WTC11 (cell line): ENCODE measurements at regions not wholly inside any gene's neighbourhood (a gene's known extent, or its start where the extent isn't known, plus 50 kb on each side); places are given as distances from the start of the nearest gene placed in this dataset.

Experiments
- ATAC-seq: fragments of 200-7000 bp; cut with Tn5 transposase; 2 replicates; pipeline ENCODE4 v1.10.0; 2021; ENCODE audit warnings: mild to moderate bottlenecking, moderate library complexity
- CTCF ChIA-PET: fragments of 300-600 bp; sonication (Branson Sonifier 250); formaldehyde crosslinking; loops from one replicate; lab custom pipeline; 2021; ENCODE audit warnings: antibody characterized with exemption; lab: Charles Lee
- POLR2A ChIA-PET: fragments of 350-600 bp; sonication (Branson Sonifier 250); formaldehyde crosslinking; loops from one replicate; lab custom pipeline; 2021; ENCODE audit warnings: antibody characterized with exemption; lab: Charles Lee
- DNase-seq: peaks from one replicate; pipeline ENCODE4 v3.0.0; 2021; ENCODE audit warnings: low spot score
- H3K27ac Mint-ChIP-seq: 2 replicates; pipeline ENCODE4 v1.8.0; 2021; ENCODE audit warnings: mixed read lengths
- H3K27me3 Mint-ChIP-seq: 2 replicates; pipeline ENCODE4 v1.8.0; 2021; ENCODE audit warnings: low read depth, mild to moderate bottlenecking, moderate library complexity, mixed read lengths
- H3K36me3 Mint-ChIP-seq: 2 replicates; pipeline ENCODE4 v1.8.0; 2021; ENCODE audit warnings: mixed read lengths
- H3K4me1 Mint-ChIP-seq: 2 replicates; pipeline ENCODE4 v1.8.0; 2022; ENCODE audit warnings: mixed read lengths
- H3K4me3 Mint-ChIP-seq: 2 replicates; pipeline ENCODE4 v1.8.0; 2021; ENCODE audit warnings: mild to moderate bottlenecking, moderate library complexity, mixed read lengths
- H3K9me3 Mint-ChIP-seq: 2 replicates; pipeline ENCODE4 v1.8.0; 2021; ENCODE audit warnings: mixed read lengths
- CBFB ChIP-seq: sonication (generic); formaldehyde crosslinking; IDR thresholded peaks from 2 replicates; pipeline ENCODE4 v1.8.1; 2022; ENCODE audit warnings: mild to moderate bottlenecking, low read depth, missing genetic modification reagents
- CREB1 ChIP-seq: sonication (generic); formaldehyde crosslinking; IDR thresholded peaks from 2 replicates; pipeline ENCODE4 v1.8.0; 2023; ENCODE audit warnings: mild to moderate bottlenecking, missing genetic modification reagents
- ERG ChIP-seq: fragments of 250-450 bp; sonication (Bioruptor Pico); IDR thresholded peaks from 2 replicates; pipeline ENCODE4 v1.8.0; 2021; ENCODE audit warnings: mild to moderate bottlenecking
- ESRRA ChIP-seq: sonication (generic); formaldehyde crosslinking; IDR thresholded peaks from 2 replicates; pipeline ENCODE4 v1.8.1; 2022; ENCODE audit warnings: mild to moderate bottlenecking, missing genetic modification reagents, borderline replicate concordance
- FOXK1 ChIP-seq: sonication (generic); formaldehyde crosslinking; IDR thresholded peaks from 2 replicates; pipeline ENCODE4 v1.8.0; 2022; ENCODE audit warnings: mild to moderate bottlenecking, moderate library complexity, missing genetic modification reagents
- FOXP1 ChIP-seq: sonication (generic); formaldehyde crosslinking; IDR thresholded peaks from 2 replicates; pipeline ENCODE4 v1.8.0; 2022; ENCODE audit warnings: missing genetic modification reagents, mild to moderate bottlenecking, moderate library complexity, borderline replicate concordance
- FOXP4 ChIP-seq: sonication (generic); formaldehyde crosslinking; IDR thresholded peaks from 2 replicates; pipeline ENCODE4 v1.8.0; 2022; ENCODE audit warnings: mild to moderate bottlenecking, missing genetic modification reagents
- GRHL2 ChIP-seq: fragments of 250-450 bp; sonication (Bioruptor Pico); IDR thresholded peaks from 2 replicates; pipeline ENCODE4 v1.8.0; 2022; ENCODE audit warnings: mild to moderate bottlenecking, moderate library complexity; ENCODE audit not compliant: insufficient replicate concordance, severe bottlenecking
- HMGA2 ChIP-seq: fragments of 250-450 bp; sonication (Bioruptor Pico); IDR thresholded peaks from 2 replicates; pipeline ENCODE4 v1.4.0; 2021; ENCODE audit warnings: mild to moderate bottlenecking, moderate library complexity
- IRF2 ChIP-seq: sonication (generic); formaldehyde crosslinking; IDR thresholded peaks from 2 replicates; pipeline ENCODE4 v1.8.0; 2022; ENCODE audit warnings: low read depth, missing genetic modification reagents, borderline replicate concordance
- JAZF1 ChIP-seq: fragments of 250-450 bp; sonication (Bioruptor Pico); IDR thresholded peaks from 2 replicates; pipeline ENCODE4 v1.9.0; 2021; ENCODE audit warnings: moderate library complexity, mild to moderate bottlenecking, inconsistent platforms
- JUN ChIP-seq: sonication (generic); formaldehyde crosslinking; IDR thresholded peaks from 2 replicates; pipeline ENCODE4 v1.8.0; 2023; ENCODE audit warnings: mild to moderate bottlenecking, missing genetic modification reagents
- MAX ChIP-seq: sonication (generic); formaldehyde crosslinking; IDR thresholded peaks from 2 replicates; pipeline ENCODE4 v1.8.0; 2022; ENCODE audit warnings: mild to moderate bottlenecking, missing genetic modification reagents
- MXD4 ChIP-seq: fragments of 250-450 bp; sonication (Bioruptor Pico); IDR thresholded peaks from 2 replicates; pipeline ENCODE4 v1.8.0; 2021; ENCODE audit warnings: mild to moderate bottlenecking, moderate library complexity, borderline replicate concordance
- NFATC4 ChIP-seq: fragments of 250-450 bp; sonication (Bioruptor Pico); IDR thresholded peaks from 2 replicates; pipeline ENCODE4 v1.9.0; 2021; ENCODE audit warnings: mild to moderate bottlenecking
- NFE2L1 ChIP-seq: sonication (generic); formaldehyde crosslinking; IDR thresholded peaks from 2 replicates; pipeline ENCODE4 v1.8.1; 2023; ENCODE audit warnings: missing genetic modification reagents
- NR1H2 ChIP-seq: sonication (generic); formaldehyde crosslinking; IDR thresholded peaks from 2 replicates; pipeline ENCODE4 v1.9.0; 2021; ENCODE audit warnings: mild to moderate bottlenecking, moderate library complexity, missing genetic modification reagents
- NR2C2 ChIP-seq: sonication (generic); formaldehyde crosslinking; IDR thresholded peaks from 2 replicates; pipeline ENCODE4 v1.8.0; 2022; ENCODE audit warnings: mild to moderate bottlenecking, missing genetic modification reagents
- NR3C1 ChIP-seq: sonication (generic); formaldehyde crosslinking; conservative IDR thresholded peaks from 2 replicates; pipeline ENCODE4 v1.8.1; 2023; ENCODE audit warnings: low read depth, mild to moderate bottlenecking, missing genetic modification reagents
- OVOL2 ChIP-seq: fragments of 250-450 bp; sonication (Bioruptor Pico); IDR thresholded peaks from 2 replicates; pipeline ENCODE4 v1.9.0; 2021; ENCODE audit warnings: mild to moderate bottlenecking, borderline replicate concordance
- RELA ChIP-seq: sonication (generic); formaldehyde crosslinking; IDR thresholded peaks from 2 replicates; pipeline ENCODE4 v1.8.1; 2022; ENCODE audit warnings: missing genetic modification reagents, mild to moderate bottlenecking, borderline replicate concordance
- RORB ChIP-seq: fragments of 250-450 bp; sonication (Bioruptor Pico); IDR thresholded peaks from 2 replicates; pipeline ENCODE4 v1.9.0; 2021; ENCODE audit warnings: mild to moderate bottlenecking
- SP1 ChIP-seq: sonication (generic); formaldehyde crosslinking; conservative IDR thresholded peaks from 2 replicates; pipeline ENCODE4 v1.8.1; 2022; ENCODE audit warnings: missing genetic modification reagents
- STAT6 ChIP-seq: sonication (generic); formaldehyde crosslinking; conservative IDR thresholded peaks from 2 replicates; pipeline ENCODE4 v1.8.1; 2023; ENCODE audit warnings: mild to moderate bottlenecking, low read depth, missing genetic modification reagents, moderate library complexity
- ZMAT4 ChIP-seq: fragments of 250-450 bp; sonication (Bioruptor Pico); IDR thresholded peaks from 2 replicates; pipeline ENCODE4 v1.9.0; 2021; ENCODE audit warnings: mild to moderate bottlenecking
- ZNF121 ChIP-seq: sonication (generic); formaldehyde crosslinking; IDR thresholded peaks from 2 replicates; pipeline ENCODE4 v1.8.0; 2023; ENCODE audit warnings: missing genetic modification reagents
- ZNF512 ChIP-seq: sonication (generic); formaldehyde crosslinking; IDR thresholded peaks from 2 replicates; pipeline ENCODE4 v1.8.1; 2022; ENCODE audit warnings: missing genetic modification reagents, borderline replicate concordance
- ZNF671 ChIP-seq: fragments of 250-450 bp; sonication (Bioruptor Pico); IDR thresholded peaks from 2 replicates; pipeline ENCODE4 v1.8.0; 2021; ENCODE audit warnings: mild to moderate bottlenecking

- Mint-ChIP-seq H3K4me1 (no peaks in the 10 kb centered on the region), H3K9me3 (peaks cover 5% of the 10 kb centered on the region; the same call in 1 of the 2 replicates), H3K27ac (no peak overlapping the region), H3K4me3 (no peak overlapping the region), H3K36me3 (no peaks in the 10 kb centered on the region), H3K27me3 (peaks cover 11% of the 10 kb centered on the region)
- DNase-seq: no peak
- ChIA-PET CTCF (no interaction called here), POLR2A (interaction anchor here (0.6 kb wide), 1 partner anchor 137 kb away, joined by 5 read pairs; no protein-coding TSS in a partner anchor)
- ATAC-seq: no peak
- no peak for TF ChIP-seq FOXP4 (CRISPR knock-in tag)
- no peak for TF ChIP-seq RELA (CRISPR knock-in tag)
- no peak for TF ChIP-seq ZNF671 (CRISPR knock-in tag)
- no peak for TF ChIP-seq IRF2 (CRISPR knock-in tag)
- TF ChIP-seq ERG (CRISPR knock-in tag): no peak
- TF ChIP-seq NR1H2 (CRISPR knock-in tag): no peak
- TF ChIP-seq ESRRA (CRISPR knock-in tag): no peak
- TF ChIP-seq MAX (CRISPR knock-in tag): no peak
- TF ChIP-seq STAT6 (CRISPR knock-in tag): no peak
- TF ChIP-seq SP1 (CRISPR knock-in tag): no peak
- no peak for TF ChIP-seq CREB1
- TF ChIP-seq OVOL2: no peak
- TF ChIP-seq FOXP1 (CRISPR knock-in tag): no peak
- no peak for TF ChIP-seq ZMAT4 (CRISPR knock-in tag)
- no peak for TF ChIP-seq RORB
- TF ChIP-seq ZNF121 (CRISPR knock-in tag): no peak
- TF ChIP-seq HMGA2 (CRISPR knock-in tag): no peak
- TF ChIP-seq, all 79 proteins: peak for 0
Measured at GRCh38 chr10:125294109-125294508, 133.7 kb upstream of the CTBP2 start.

- CTCF ChIA-PET: no interaction called here
- no peaks in the 10 kb centered on the region for H3K4me1 Mint-ChIP-seq
- POLR2A ChIA-PET: no interaction called here
- peaks cover 31% of the 10 kb centered on the region for H3K27me3 Mint-ChIP-seq
- ATAC-seq: no peak
- no peak overlapping the region for H3K4me3 Mint-ChIP-seq
- H3K36me3 Mint-ChIP-seq: no peaks in the 10 kb centered on the region
- no peak for DNase-seq
- peaks cover 5% of the 10 kb centered on the region; the same call in 1 of the 2 replicates for H3K9me3 Mint-ChIP-seq
- no peak overlapping the region for H3K27ac Mint-ChIP-seq
- TF ChIP-seq JAZF1 (CRISPR knock-in tag) (no peak), NFATC4 (CRISPR knock-in tag) (no peak), CBFB (CRISPR knock-in tag) (no peak), NR3C1 (no peak), NR2C2 (no peak), ZNF121 (CRISPR knock-in tag) (no peak), ZNF512 (no peak), MXD4 (CRISPR knock-in tag) (no peak), FOXP4 (CRISPR knock-in tag) (no peak), GRHL2 (CRISPR knock-in tag) (no peak), FOXK1 (CRISPR knock-in tag) (no peak), RORB (no peak), NFE2L1 (CRISPR knock-in tag) (no peak), JUN (no peak)
Measured at GRCh38 chr10:125291836-125292235, 131.5 kb upstream of the CTBP2 start.
